ENCODE measurements at regions not wholly inside any gene's neighbourhood (a gene's known extent, or its start where the extent isn't known, plus 50 kb on each side); places are given as distances from the start of the nearest gene placed in this dataset.

DNA sequence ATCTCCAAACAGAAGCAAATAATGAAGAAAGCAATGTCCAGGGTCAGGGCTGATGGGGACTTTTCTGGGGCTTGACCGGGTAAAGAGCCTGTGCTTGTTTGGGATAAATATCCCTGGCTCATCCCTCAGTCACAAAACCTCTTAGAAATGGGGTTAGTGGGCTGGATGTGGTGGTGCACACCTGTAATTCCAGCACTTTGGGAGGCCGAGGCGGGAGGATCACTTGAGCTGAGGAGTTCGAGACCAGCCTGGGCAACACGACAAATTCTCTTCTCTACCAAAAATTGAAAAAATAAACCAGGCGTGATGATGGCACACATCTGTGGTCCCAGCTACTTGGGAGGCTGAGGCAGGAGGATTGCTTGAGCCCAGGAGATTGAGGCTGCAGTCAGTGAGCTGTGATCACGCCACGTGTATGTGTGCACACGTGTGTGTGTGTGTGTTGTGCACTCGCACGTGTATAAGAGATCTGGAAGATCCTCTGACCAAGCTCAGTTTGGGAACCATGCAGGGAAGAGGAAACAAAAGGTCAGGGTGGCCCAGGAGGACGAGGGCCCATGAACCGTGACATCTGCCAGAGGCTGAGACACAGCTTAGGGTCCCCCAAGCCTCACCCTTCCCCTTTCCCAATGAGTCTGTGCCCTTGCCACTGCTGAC, 258.6 kb downstream of the TEX36 start:
- Histone ChIP-seq H3K4me1 (ENCODE audit: control insufficient read depth in 1 of 2, insufficient read depth in 2 of 2, low read length in 2 of 2) (no peaks in the 10 kb centered on the region), H3K79me1 (ENCODE audit: low read length) (no peaks in the 10 kb centered on the region), H3K14ac (ENCODE audit: low read length) (no peak overlapping the region), H3K36me3 (ENCODE audit: control insufficient read depth in 1 of 2, insufficient read depth in 2 of 2, low read length in 2 of 2) (no peaks in the 10 kb centered on the region), H4K12ac (ENCODE audit: low read depth, low read length) (no peak overlapping the region), H3K9ac (ENCODE audit: low read length) (no peak overlapping the region), H2AK5ac (ENCODE audit: low read length) (no peak overlapping the region), H3K23ac (ENCODE audit: low read length) (no peak overlapping the region), H3K27me3 (ENCODE audit: insufficient read depth, low read length) (no peaks in the 10 kb centered on the region), H3K4me2 (ENCODE audit: low read length) (no peak overlapping the region), H3K4ac (ENCODE audit: low read depth, low read length) (no peak overlapping the region), H4K8ac (ENCODE audit: low read depth, low read length) (no peak overlapping the region), H3K9me3 (ENCODE audit: insufficient read depth, low read depth, low read length) (peaks cover 4% of the 10 kb centered on the region), H2AFZ (ENCODE audit: insufficient read depth, low read length, poor library complexity) (no peak overlapping the region), H3K4me3 (ENCODE audit: low read depth, low read length) (no peak overlapping the region), H3K27ac (ENCODE audit: low read depth, low read length) (no peak overlapping the region), H2BK12ac (ENCODE audit: low read length) (no peak overlapping the region), H3K18ac (ENCODE audit: low read length) (no peak overlapping the region), H4K91ac (ENCODE audit: low read depth, low read length) (no peak overlapping the region), H2BK5ac (ENCODE audit: low read depth, low read length, poor library complexity) (no peak overlapping the region), H3K79me2 (ENCODE audit: control insufficient read depth, insufficient read depth, low read length, poor library complexity) (no peaks in the 10 kb centered on the region), H2BK120ac (ENCODE audit: insufficient read depth, low read length, poor library complexity) (no peak overlapping the region)
- no peak for DNase-seq
- WGBS (ENCODE audit: extremely low coverage, insufficient coverage, insufficient read length): no CpG with 5 or more reads among the region's 13 CpGs

DNA sequence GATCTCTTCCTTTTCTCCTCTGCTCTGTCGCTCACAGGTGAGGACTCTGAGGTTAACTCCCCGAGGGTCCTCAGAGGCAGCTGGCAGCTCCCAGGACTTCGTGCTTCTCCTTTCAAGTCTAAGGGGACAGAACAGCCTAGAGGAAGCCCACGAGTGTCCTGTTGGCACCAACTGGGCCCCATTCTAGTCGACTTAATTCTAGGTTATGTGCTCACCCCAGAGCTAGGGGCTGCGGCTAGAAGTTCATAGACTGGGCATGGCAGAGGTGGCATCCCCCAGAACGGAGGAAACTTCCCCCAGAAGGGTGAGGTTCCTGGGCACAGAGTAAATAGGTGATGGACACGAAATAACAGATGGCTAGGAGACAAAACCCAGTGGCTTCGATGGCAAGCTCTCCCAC, 259.4 kb downstream of the TEX36 start:
- no peak overlapping the region for H3K4me2 ChIP-seq (ENCODE audit: low read length)
- H3K4me3 ChIP-seq (ENCODE audit: low read depth, low read length): no peak overlapping the region
- no peak overlapping the region for H3K23ac ChIP-seq (ENCODE audit: low read length)
- H4K91ac ChIP-seq (ENCODE audit: low read depth, low read length): no peak overlapping the region
- no peak overlapping the region for H3K4ac ChIP-seq (ENCODE audit: low read depth, low read length)
- H3K18ac ChIP-seq (ENCODE audit: low read length): no peak overlapping the region
- peaks cover 4% of the 10 kb centered on the region for H3K9me3 ChIP-seq (ENCODE audit: insufficient read depth, low read depth, low read length)
- H2BK5ac ChIP-seq (ENCODE audit: low read depth, low read length, poor library complexity): no peak overlapping the region
- no peak overlapping the region for H2BK12ac ChIP-seq (ENCODE audit: low read length)
- no CpG with 5 or more reads among the region's 9 CpGs for WGBS (ENCODE audit: extremely low coverage, insufficient coverage, insufficient read length)
- no peaks in the 10 kb centered on the region for H3K79me2 ChIP-seq (ENCODE audit: control insufficient read depth, insufficient read depth, low read length, poor library complexity)
- H3K27ac ChIP-seq (ENCODE audit: low read depth, low read length): no peak overlapping the region
- H2AFZ ChIP-seq (ENCODE audit: insufficient read depth, low read length, poor library complexity): no peak overlapping the region
- H3K27me3 ChIP-seq (ENCODE audit: insufficient read depth, low read length): no peaks in the 10 kb centered on the region
- DNase-seq: no peak
- no peaks in the 10 kb centered on the region for H3K36me3 ChIP-seq (ENCODE audit: control insufficient read depth in 1 of 2, insufficient read depth in 2 of 2, low read length in 2 of 2)
- no peak overlapping the region for H4K8ac ChIP-seq (ENCODE audit: low read depth, low read length)
- H4K12ac ChIP-seq (ENCODE audit: low read depth, low read length): no peak overlapping the region
- H2AK5ac ChIP-seq (ENCODE audit: low read length): no peak overlapping the region
- H3K79me1 ChIP-seq (ENCODE audit: low read length): no peaks in the 10 kb centered on the region
- H3K14ac ChIP-seq (ENCODE audit: low read length): no peak overlapping the region
- no peak overlapping the region for H2BK120ac ChIP-seq (ENCODE audit: insufficient read depth, low read length, poor library complexity)
- H3K4me1 ChIP-seq (ENCODE audit: control insufficient read depth in 1 of 2, insufficient read depth in 2 of 2, low read length in 2 of 2): no peaks in the 10 kb centered on the region
- no peak overlapping the region for H3K9ac ChIP-seq (ENCODE audit: low read length)

GRCh38 chr10:125419831-125420230, 259.5 kb upstream of the CTBP2 start:
- Histone ChIP-seq H3K27me3 (ENCODE audit: insufficient read depth, low read length) (no peaks in the 10 kb centered on the region), H3K79me2 (ENCODE audit: control insufficient read depth, insufficient read depth, low read length, poor library complexity) (no peaks in the 10 kb centered on the region), H3K18ac (ENCODE audit: low read length) (no peak overlapping the region), H2AFZ (ENCODE audit: insufficient read depth, low read length, poor library complexity) (no peak overlapping the region), H3K27ac (ENCODE audit: low read depth, low read length) (no peak overlapping the region), H3K4ac (ENCODE audit: low read depth, low read length) (no peak overlapping the region), H3K23ac (ENCODE audit: low read length) (no peak overlapping the region), H3K4me2 (ENCODE audit: low read length) (no peak overlapping the region), H2AK5ac (ENCODE audit: low read length) (no peak overlapping the region), H3K36me3 (ENCODE audit: control insufficient read depth in 1 of 2, insufficient read depth in 2 of 2, low read length in 2 of 2) (no peaks in the 10 kb centered on the region), H3K4me1 (ENCODE audit: control insufficient read depth in 1 of 2, insufficient read depth in 2 of 2, low read length in 2 of 2) (no peaks in the 10 kb centered on the region), H3K4me3 (ENCODE audit: low read depth, low read length) (no peak overlapping the region), H3K14ac (ENCODE audit: low read length) (no peak overlapping the region), H2BK12ac (ENCODE audit: low read length) (no peak overlapping the region), H4K91ac (ENCODE audit: low read depth, low read length) (no peak overlapping the region), H2BK5ac (ENCODE audit: low read depth, low read length, poor library complexity) (no peak overlapping the region), H2BK120ac (ENCODE audit: insufficient read depth, low read length, poor library complexity) (no peak overlapping the region), H3K9me3 (ENCODE audit: insufficient read depth, low read depth, low read length) (peaks cover 2% of the 10 kb centered on the region), H3K9ac (ENCODE audit: low read length) (no peak overlapping the region), H4K8ac (ENCODE audit: low read depth, low read length) (no peak overlapping the region), H3K79me1 (ENCODE audit: low read length) (no peaks in the 10 kb centered on the region), H4K12ac (ENCODE audit: low read depth, low read length) (no peak overlapping the region)
- DNase-seq: no peak
- no CpG with 5 or more reads among the region's 8 CpGs for WGBS (ENCODE audit: extremely low coverage, insufficient coverage, insufficient read length)

DNA sequence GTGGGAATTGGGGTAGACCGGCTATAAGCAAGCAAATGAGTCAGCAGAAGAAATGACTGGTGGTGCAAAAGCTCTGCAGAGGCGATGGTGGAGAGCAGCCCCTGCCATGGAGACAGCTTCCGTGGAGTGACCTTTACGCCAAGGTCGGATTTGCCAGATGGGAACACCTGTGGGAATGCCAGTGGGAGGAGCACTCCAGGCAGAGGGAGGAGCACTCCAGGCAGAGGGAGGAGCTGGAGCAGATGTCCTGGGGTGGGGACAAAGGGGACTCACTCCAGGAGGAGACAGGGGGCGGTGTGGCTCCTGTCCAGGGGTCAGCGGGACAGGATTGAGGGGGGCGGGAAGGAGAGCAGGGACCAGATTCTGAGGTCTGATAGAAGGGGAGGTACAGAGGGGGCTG, 258.8 kb upstream of the CTBP2 start:
- H3K4ac ChIP-seq (ENCODE audit: low read depth, low read length): no peak overlapping the region
- H3K9me3 ChIP-seq (ENCODE audit: insufficient read depth, low read depth, low read length): peaks cover 2% of the 10 kb centered on the region

More for the DNA sequence above, 258.8 kb upstream of the CTBP2 start:
- no peaks in the 10 kb centered on the region for H3K4me1 ChIP-seq (ENCODE audit: control insufficient read depth in 1 of 2, insufficient read depth in 2 of 2, low read length in 2 of 2)
- no peaks in the 10 kb centered on the region for H3K36me3 ChIP-seq (ENCODE audit: control insufficient read depth in 1 of 2, insufficient read depth in 2 of 2, low read length in 2 of 2)
- H3K79me2 ChIP-seq (ENCODE audit: control insufficient read depth, insufficient read depth, low read length, poor library complexity): no peaks in the 10 kb centered on the region
- no peak overlapping the region for H3K9ac ChIP-seq (ENCODE audit: low read length)
- no peak overlapping the region for H2AK5ac ChIP-seq (ENCODE audit: low read length)
- no peak overlapping the region for H3K4me3 ChIP-seq (ENCODE audit: low read depth, low read length)
- no peak overlapping the region for H3K27ac ChIP-seq (ENCODE audit: low read depth, low read length)
- no peak overlapping the region for H3K23ac ChIP-seq (ENCODE audit: low read length)
- H2BK5ac ChIP-seq (ENCODE audit: low read depth, low read length, poor library complexity): no peak overlapping the region
- no peak overlapping the region for H4K91ac ChIP-seq (ENCODE audit: low read depth, low read length)
- no peak for DNase-seq
- no peaks in the 10 kb centered on the region for H3K79me1 ChIP-seq (ENCODE audit: low read length)
- no peaks in the 10 kb centered on the region for H3K27me3 ChIP-seq (ENCODE audit: insufficient read depth, low read length)
- no peak overlapping the region for H2BK120ac ChIP-seq (ENCODE audit: insufficient read depth, low read length, poor library complexity)
- WGBS (ENCODE audit: extremely low coverage, insufficient coverage, insufficient read length): no CpG with 5 or more reads among the region's 8 CpGs
- H4K8ac ChIP-seq (ENCODE audit: low read depth, low read length): no peak overlapping the region
- H3K14ac ChIP-seq (ENCODE audit: low read length): no peak overlapping the region
- H3K4me2 ChIP-seq (ENCODE audit: low read length): no peak overlapping the region
- H2BK12ac ChIP-seq (ENCODE audit: low read length): no peak overlapping the region
- H4K12ac ChIP-seq (ENCODE audit: low read depth, low read length): no peak overlapping the region
- no peak overlapping the region for H2AFZ ChIP-seq (ENCODE audit: insufficient read depth, low read length, poor library complexity)
- no peak overlapping the region for H3K18ac ChIP-seq (ENCODE audit: low read length)
